Stimulated activated CD8-positive, alpha-beta memory T cell treated with anti-CD3 and anti-CD28 coated beads, Interleukin-7, amount 100 ng/mL, for 24 hours (primary cell): ENCODE measurements at regions not wholly inside any gene's neighbourhood (a gene's known extent, or its start where the extent isn't known, plus 50 kb on each side); places are given as distances from the start of the nearest gene placed in this dataset.
A peak's percentile ranks its signal among the peaks of the same experiment; 100 is the strongest.

Experiments
- DNase-seq: peaks from one replicate; pipeline ENCODE4 v3.0.0-alpha.2; 2020; ENCODE audit warnings: low read depth

DNA sequence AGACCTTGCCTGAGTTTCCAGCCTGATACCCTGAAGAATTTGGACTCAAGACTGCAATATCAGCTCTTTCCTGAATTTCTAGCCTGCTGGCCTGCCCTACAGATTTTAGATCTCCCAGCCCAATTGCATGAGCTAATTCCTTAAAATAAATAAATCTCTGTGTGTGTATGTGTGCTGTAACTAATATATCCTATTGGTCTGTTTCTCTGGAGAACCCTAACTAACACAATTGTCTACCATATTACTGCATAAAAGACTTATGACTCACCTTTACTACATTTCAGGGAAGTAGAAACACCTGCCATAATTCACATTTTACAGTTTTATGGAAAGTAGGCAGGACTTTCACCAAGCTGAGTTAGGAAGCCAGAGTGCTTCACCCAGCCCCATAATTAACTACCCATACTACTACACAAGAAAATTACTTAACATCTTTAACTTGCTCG lies 90.7 kb upstream of the BEND6 start:
- no peak for DNase-seq

DNA sequence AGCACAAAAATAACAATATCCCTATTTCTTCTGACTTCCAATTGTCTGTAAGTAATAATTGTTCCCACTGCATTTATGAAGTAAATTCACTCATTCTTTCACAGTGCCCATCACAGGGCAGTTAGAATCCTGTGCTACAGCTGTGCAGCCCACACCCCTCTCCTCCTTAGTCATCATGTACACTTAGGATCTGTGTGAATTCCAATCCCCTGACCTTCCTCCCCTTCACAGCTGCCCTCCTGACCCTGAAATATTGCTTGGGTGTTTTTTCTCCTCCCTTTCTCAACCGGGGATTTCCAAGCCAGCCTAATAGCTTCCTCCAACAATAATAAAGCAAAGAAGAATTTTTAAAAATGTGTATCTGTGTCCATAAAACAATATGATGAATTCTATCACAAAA lies 91.5 kb upstream of the BEND6 start:
- no peak for DNase-seq

DNA sequence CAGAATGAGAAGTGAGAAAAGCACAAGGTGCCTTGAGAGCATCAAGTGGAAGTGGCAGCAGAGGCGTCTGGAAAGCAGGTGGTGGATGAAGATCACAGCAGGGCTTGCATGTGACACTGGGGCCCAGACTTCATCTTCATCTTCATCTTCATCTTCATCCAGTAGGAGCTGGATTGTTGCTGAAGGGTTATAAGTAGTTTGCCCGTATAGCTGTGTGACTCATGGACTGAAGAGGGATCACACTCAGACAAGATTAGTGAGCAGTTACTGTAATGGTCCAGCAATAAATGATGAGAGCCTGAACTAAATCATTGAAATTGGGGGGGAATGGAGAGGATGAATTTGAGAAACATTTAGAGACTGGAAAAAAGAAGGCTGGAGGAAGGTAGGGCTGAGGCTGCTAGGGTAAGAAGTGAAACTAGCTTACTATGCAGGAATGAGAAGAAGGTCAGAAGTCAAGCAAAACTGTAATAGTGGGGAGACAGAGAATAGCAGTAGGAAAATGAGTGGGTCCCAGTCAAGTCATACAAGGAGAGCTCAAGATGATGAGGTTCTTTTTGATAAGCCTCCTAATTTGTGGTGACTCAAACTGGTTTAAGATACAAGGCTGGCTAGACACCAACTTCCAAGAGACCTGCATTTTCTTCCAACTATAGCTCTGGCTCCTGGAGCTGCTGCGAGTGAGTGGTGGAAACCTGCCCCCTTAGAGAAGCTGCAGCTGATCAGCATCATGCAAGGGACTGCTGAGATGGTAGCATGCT lies 92.3 kb upstream of the BEND6 start:
- DNase-seq = no peak

DNA sequence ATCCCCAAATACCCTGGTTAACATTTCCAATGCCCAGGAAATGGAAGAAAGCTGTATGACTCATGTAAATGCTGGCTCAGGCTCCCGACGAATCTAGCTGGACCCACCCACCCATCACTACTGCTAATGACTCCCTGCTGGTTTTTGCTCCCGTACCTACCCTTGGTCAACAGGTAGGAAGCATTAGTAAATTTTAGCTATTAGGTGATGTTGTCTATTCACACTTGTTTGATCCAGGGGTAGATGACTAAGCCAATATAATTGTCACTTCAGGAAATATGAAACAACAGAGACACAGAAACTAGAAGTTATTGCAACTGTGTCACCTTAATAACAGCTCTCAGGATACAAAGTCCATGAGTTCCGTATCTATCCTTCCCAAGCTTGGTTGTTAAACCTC lies 94.4 kb upstream of the BEND6 start:
- DNase-seq = no peak

DNA sequence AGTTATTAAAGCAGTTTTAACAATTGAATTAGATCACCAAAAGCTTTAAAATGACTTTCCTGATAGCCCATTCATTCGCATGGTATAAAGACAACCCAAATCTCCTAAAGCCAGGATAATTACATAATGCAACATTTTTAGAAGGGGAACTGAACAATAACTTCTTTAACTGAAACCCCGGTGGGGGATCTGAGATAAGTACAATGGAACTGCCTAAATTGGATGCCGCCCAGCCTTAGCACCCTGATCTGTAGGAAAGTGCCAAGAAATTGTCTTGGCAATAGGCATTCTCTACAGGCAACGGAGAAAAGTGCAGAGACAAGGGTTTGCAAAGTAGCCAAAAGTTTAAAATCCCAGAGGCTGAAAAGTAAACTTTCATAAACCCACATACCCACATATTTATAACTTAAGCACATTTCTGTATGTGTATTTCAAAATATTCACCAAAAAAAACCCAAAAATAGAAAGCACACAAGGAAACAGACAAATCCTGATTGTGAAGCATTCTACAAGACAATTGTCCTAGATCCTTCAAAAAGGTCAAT lies 98.8 kb upstream of the BEND6 start:
- no peak for DNase-seq

DNA sequence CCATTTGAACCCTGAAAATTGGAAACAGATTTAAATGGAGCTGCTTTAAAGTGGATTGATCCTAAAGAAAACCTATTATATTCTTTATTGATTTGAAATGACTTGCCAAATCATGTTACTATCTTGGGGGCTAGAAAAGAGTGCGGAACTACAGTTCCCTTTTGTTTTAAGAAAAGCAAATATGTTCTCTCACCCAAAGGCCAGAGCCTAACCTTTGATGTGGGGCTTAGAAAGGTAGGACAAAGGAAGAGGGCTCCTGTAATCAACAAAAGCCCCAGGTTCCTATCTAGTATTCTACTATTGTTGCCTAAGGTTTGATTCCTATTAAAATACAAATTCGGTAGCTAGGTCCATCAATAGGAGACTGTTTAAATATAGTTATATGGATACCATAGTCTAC lies 100.8 kb upstream of the BEND6 start:
- DNase-seq = no peak

DNA sequence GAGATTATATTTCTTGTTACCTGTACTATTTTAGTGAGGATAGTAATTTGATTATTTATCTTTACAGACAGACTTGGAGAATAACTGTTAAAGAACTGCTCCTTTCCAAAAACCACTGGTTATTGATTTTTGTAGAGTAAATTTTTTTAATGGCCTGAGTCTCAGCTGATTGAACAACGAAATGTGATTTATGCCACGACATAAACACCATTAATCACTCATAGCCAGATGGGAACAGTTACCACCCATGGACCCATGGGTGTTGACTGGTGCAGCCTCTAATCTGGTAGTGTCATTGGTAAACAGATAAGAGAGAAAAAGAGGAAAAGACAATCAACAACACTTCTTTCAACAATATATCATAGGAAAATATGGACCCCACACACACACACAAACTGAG lies 101.4 kb upstream of the BEND6 start:
- no peak for DNase-seq

DNA sequence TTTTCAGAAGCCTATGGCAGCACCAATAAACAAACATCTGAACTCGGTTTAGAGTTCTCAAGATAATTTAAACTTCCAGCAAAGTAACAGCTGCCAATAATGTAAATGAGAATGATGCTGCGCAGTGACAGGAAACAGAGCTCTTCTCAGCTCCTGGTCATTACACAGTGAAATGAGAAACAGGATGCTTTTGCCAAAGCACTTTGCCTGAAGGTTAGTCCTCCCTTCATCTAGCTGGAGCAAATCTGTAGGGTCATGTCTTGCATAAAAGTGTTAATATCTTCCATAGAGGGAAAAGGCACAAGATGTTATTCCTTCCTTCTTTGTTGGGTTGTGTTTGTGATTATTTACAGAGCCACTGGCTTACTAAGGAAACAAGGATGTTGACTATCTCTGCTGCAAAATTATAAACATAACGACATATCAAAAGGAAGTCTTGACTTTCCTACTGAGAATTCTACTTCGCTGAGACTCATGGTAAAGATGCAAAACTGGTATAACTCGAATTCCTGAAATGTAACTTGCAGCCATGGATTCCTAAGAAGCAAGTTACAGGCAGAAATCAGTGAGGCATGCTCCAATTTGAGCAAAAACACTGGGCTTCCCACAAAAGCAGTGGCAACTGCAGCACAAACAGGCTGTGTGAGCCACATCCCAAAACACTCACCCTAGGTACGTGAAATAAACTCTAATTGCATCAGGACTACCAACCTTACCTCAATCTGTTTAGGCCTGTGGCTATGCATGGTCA lies 102.5 kb upstream of the BEND6 start:
- DNase-seq = no peak

DNA sequence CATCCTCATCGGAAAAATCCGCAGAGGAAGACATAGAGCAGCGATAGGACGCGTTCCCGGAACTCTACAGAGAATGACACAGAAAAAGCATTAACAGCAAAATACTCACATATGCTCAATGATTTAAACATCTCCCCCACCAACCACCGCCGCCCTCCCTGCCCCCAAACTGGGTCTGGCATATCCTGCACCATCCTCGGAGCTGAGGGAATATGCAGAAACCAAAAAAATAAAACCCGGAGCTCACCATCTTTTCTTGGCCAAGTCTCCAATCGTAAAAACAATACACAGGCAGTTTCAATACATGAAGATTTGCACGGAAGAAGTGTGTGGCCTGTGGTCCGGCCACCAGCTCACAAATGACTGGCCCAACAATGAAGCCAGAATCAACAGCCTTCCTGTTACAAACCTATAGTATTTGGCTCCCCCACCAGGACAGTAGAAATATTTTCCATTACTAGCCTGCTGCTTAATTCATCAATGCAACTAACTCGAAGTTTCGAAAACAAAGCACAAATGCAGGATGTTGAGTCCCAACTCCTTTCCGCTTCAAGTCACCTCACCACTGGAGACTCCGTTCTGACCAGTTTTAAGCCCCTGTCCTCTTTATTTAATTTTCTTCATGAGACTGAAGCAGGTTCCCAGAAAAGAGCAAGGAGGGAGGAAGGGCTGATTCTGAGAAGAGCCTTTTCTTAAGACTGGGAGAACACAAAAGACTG lies 103.2 kb upstream of the BEND6 start:
- no peak for DNase-seq

DNA sequence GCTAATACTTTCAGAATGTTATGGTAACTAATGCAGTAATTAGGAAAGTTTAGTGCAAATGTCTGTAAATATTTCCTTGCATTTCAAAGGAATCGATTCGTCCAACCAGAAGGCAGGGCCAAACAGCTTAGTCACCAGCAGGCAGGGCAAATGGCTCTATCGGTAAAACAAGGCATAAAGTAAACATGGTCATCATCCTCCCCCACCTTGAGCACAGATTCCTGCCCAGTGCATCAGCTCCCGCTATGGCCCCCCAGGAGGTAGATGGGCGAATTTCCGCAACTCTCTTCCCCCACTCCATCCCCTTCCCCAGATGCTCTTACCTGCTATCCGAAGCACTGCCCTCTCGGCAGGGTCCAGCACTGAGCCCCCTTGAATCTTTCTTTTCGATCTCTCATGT lies 103.8 kb upstream of the BEND6 start:
- DNase-seq = no peak

DNA sequence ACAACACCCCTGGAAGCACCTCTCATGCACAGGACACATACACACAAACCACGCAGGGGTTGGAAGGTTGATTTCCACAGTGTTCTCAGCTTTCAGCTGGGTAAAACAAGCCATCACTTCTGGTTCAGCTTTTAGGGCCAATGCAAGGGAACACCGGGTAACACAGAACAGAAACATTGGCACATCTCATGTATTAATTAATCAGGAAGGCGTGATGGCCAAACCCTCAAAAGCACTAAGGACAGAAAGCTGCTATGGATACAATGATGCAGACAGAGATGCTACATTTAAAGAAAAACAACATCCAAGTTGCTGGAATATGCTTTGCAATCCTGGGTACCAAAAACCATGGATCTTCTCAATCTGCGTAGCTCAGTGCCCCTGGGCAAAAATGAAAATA lies 104.3 kb upstream of the BEND6 start:
- DNase-seq = no peak

DNA sequence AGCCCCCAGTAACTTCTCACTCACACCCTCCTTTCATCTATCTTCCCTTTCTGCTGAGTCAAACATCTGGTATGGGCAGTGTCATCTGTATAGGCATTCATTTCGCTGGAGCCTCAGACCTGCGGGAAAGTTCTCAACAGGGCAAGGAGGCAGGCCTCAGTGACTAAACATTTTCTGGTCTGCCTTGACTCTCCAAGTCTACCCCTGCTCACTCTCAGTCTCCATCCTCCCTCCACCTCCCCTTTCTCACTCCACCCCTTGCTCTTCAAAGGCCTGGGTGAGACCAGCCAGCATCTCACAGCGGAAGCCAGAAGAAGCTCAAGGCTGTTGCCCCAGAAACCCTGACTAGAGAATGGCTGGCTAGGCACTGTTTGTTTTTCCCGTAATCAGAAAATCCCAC lies 105.0 kb upstream of the BEND6 start:
- no peak for DNase-seq

DNA sequence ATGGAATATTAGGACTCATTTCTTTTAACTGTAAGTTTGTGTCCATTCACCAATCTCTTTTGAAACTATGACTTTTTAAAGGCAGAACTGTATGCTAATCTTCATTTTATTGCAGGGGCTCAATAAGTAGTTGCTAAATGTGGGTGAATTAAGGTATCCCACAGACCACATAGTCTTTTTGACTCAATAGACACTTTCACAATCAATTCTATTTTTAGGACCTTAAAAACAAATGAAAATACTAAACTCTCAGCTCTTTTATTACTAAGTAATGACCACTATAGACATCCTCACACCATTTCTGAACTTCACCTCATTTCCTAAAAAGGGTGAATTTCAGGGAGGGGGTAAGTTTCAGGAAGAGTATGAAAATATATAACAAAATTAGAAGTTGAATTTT lies 106.8 kb upstream of the BEND6 start:
- no peak for DNase-seq

DNA sequence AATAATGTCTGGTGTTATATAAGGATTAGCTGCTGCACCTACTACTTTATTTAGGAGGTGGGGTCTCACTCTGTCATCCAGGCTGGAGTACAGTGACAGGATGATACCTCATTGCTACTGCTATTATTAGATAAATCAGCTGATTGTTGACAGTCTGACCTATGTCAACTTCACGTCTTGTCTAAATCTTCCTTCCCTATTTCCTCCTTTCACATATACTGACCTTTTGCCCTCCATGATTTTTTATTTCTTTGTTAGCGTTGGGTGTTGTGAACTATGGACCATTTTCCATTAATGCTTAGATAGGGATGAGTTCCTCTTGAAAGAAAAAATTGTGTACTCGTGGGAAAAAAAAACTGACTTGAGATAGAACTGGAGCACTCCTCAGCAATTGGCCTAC lies 109.9 kb upstream of the BEND6 start:
- DNase-seq = no peak

DNA sequence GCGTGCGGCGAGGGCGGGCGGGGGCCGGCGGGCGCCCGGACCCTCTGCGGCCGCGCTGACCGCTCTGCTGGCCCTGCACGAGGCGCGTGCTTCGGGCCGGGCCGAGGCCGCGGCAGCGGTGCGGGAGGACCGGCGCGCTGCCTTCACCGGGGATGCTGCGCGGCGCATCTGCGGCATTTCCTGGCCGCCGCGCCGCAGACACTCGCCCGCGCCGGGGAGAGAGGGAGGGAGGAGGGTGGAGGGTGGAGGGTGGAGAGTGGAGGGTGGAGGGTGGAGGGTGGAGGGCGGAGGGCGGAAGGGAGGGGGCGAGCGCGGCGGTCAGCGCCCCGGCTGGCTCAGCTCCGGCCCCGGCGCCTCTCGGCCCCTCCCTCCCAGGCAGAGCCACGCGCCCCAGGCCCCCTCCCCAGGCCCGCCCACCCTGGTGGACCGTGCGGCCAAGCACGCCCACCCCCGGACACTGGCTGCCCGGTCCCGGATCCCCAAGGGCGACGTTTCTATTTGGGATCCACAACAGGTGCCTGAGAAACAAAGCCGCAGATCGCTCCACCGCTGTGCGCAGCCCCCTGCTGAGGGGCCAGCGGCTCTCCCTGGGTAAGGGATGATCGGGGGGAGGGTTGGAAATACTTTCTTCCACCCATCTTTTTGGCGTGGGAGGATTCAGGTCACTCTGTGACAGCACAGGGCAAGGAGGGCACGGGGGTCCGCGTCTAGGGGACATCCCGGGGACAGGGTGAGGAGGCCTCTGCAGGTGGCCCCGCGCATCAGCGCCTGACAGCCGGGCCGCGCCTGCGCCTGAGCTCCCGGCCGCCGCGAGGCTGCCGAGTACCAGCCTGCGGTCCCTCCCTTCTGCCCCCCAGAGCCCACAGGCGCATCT lies 111.2 kb upstream of the BEND6 start:
- peak; percentile 10 for DNase-seq

DNA sequence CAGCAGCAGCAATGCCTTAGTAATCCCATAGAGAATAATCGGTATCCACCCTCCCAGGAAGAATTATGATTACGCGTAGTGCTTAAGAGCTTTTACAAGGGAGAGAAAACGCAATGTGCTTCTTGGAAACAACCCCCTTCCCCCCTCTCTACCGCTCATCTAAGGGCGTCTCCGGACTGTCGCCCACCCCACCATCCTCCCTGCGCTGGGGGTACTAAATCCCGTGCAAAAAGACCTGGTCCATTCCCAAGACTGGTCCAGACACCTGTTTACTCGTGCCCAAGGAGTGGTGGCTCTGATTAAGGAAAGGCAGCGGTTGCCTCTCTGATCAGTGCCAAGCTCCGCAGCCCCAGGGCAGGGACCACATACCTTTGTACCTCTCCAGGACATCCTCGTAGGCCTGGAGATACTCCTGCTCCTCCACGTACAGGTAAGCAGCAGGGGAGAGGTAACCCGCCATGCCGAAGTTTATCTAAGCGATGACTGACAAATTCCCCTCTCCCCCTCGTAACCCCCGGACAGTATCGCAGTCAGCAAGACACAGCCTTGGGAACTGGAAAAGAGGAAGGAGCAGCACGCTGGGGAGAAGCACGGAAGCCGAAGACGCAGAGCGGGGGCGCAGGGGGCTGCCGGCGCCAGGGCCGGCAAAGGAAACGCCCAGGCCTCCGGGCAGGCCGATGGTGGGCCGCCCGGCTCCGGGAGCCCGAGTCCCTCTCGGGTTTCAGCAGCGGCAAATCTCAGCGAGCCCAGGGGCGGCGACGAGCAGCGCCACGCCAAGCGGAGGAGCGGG lies 112.0 kb upstream of the BEND6 start:
- no peak for DNase-seq

DNA sequence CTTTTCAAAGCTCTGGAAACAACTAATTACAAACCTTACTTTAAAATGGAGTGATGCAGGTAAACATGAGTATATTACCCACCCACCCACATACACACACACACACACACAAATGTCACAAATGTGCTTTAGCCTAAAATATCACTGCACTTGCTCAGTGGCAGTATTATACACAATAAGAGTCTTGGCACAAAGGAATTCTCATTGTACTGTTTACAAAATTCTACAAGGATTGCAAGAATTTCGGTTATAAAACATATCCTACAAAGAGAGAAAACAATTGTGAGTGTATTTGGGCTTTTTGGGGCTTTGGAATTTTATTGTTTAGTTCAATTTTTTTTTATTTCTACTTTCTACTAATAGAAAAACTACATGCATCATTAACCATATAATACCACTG lies 113.2 kb upstream of the BEND6 start:
- DNase-seq = no peak

DNA sequence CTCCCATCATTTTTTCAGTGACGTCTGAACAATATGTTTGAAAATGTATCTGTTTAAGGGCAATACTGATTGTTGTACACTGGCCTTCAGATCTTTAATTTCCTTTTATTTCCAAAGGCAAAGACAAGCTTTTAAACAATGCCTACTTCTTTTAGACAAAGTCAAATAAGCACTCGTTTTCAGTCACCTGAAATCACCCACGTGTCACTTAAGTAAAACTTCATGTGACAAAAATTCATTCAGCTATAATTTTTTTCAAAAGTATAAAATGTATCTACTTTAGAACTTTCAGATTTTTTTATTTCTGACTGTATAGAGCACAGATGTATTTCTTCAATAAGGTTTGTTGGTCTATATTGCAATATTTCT lies 113.5 kb upstream of the BEND6 start:
- DNase-seq = no peak

DNA sequence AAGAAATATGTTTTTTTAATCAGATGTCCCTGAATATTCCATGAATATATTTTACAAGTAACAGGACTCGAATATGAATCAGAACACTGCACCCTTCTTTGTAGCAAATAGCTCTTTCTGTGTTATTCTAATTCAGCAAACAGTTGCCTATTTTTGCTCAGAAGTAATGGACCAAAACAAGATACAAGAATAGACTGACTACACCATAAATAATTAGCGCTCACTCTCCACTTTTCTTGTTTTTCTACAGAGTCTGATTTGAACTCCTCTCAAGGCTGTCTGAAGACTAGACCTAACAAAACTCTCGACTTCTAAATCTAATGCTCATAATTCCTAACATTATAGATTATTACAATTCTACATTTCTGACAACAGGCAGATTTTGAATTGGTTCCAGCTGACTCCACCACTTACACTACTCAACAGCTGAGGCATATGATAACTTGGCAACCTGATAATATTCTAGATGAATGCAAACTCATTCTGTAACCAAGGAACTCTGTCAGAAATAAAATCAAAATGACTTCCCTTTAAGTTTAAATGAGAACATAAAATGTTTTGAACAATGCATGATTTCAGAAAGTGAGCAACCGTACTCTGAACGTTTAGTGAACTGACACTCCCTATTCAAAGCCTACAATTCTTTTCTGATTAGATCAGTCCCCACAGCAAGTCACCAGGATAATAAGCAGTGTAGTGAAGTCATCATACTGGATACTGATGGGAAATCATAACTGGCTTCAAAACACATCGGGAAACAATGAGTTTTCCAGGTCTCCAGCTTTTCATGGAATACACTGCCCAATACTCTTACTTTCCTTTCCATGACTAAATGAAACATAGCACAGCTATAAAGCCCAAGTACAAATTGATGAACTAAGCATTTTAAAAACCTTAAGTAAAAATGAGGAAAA lies 114.2 kb upstream of the BEND6 start:
- no peak for DNase-seq
